ENCODE measurements at regions not wholly inside any gene's neighbourhood (a gene's known extent, or its start where the extent isn't known, plus 50 kb on each side); places are given as distances from the start of the nearest gene placed in this dataset.

GRCh38 chr19:34089566-34089965 is 82.7 kb upstream of the LSM14A start:
- TF ChIP-seq CTCF (IDR thresholded peaks at IDR 0.05; ENCODE audit: insufficient read depth, low read length) (no peak), REST (IDR thresholded peaks at IDR 0.05; ENCODE audit: insufficient replicate concordance, low read depth) (no peak), POLR2AphosphoS5 (IDR thresholded peaks at IDR 0.05; ENCODE audit: low read depth) (no peak)

Measured in HL-60 (cell line).